Effector memory CD4-positive, alpha-beta T cell (primary cell): ENCODE measurements at regions not wholly inside any gene's neighbourhood (a gene's known extent, or its start where the extent isn't known, plus 50 kb on each side); places are given as distances from the start of the nearest gene placed in this dataset.

Experiments
- DNase-seq, 3 donors: peaks; one replicate each; pipeline ENCODE4 v3.0.0-alpha.2; 2020
- H3K27ac ChIP-seq: 2 replicates; pipeline ENCODE4 v1.7.0; 2013; ENCODE audit warnings: mild to moderate bottlenecking, low read length, moderate library complexity; ENCODE audit not compliant: insufficient read depth, poor library complexity, severe bottlenecking
- H3K27me3 ChIP-seq: replicated peaks from 2 replicates; pipeline ENCODE4 v1.7.0; 2013; ENCODE audit warnings: mild to moderate bottlenecking, low read length; ENCODE audit not compliant: insufficient read depth, control insufficient read depth, poor library complexity, severe bottlenecking
- H3K36me3 ChIP-seq: 2 replicates; pipeline ENCODE4 v1.7.0; 2013; ENCODE audit warnings: mild to moderate bottlenecking, low read length, moderate library complexity; ENCODE audit not compliant: control insufficient read depth, insufficient read depth
- H3K4me1 ChIP-seq: 2 replicates; pipeline ENCODE4 v1.7.0; 2013; ENCODE audit warnings: low read length, mild to moderate bottlenecking; ENCODE audit not compliant: control insufficient read depth, insufficient read depth, poor library complexity, severe bottlenecking
- H3K4me3 ChIP-seq: 2 replicates; pipeline ENCODE4 v1.7.0; 2013; ENCODE audit warnings: low read length, low read depth, mild to moderate bottlenecking; ENCODE audit not compliant: insufficient read depth, poor library complexity, severe bottlenecking
- H3K9me3 ChIP-seq: 2 replicates; pipeline ENCODE4 v1.7.0; 2013; ENCODE audit warnings: mild to moderate bottlenecking, low read length, moderate library complexity; ENCODE audit not compliant: control insufficient read depth

- Histone ChIP-seq H3K36me3 (no peaks in the 10 kb centered on the region), H3K4me1 (no peaks in the 10 kb centered on the region), H3K27ac (no peak overlapping the region), H3K27me3 (no peaks in the 10 kb centered on the region), H3K9me3 (no peaks in the 10 kb centered on the region), H3K4me3 (no peak overlapping the region)
- DNase-seq, result no peak
These were observed 375.9 kb downstream of the NXPH1 start for GRCh38 chr7:8809320-8809719.

DNA sequence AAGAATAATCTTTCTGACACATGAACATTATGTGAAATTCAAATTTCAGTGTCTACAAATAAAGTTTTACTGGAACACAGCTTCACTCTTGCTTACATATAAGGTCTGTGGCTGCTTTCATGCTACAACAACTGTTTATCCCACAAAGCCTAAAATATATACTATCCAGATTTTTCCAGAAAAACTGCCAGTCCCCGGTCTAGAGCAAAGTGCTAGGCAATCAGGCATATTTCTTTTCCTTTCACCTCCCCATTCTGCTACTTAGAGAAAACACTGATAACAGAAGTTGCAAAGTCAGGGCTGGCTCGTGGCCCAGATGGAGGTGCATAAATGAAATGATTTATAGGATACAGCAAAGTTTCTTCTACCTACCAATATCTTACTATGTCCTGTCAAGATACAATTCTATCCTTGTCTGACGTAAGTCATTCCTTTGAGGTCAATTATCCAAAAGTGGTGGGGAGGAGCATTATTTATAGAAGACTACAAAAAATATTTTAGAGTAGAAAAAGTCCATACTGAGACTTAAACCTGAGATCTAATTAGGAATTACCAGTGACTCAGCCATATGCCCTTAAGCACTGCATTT, 384.1 kb downstream of the NXPH1 start:
- no peak for DNase-seq
- H3K36me3 ChIP-seq, result no peaks in the 10 kb centered on the region
- no peaks in the 10 kb centered on the region for H3K9me3 ChIP-seq
- H3K4me3 ChIP-seq, result no peak overlapping the region
- H3K27ac ChIP-seq, result no peak overlapping the region
- no peaks in the 10 kb centered on the region for H3K4me1 ChIP-seq
- no peaks in the 10 kb centered on the region for H3K27me3 ChIP-seq

DNA sequence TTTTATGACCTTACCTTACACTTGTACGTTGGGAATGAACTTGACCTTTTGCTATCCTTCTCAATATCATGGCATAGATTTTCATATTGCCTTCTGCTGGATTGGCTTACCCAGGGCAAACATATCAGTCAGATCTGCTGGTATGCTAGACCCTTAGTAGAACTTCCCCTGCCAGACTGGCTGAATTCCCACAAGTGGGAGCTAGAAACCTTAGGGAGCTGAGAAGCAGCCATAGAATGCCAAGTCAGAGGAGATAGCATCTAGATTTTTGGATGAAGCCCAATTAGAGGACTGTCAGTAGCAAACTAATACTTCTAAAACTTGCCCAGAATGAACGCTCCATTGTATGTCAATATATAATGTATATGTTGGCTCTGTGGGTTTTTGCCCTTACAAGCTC, 385.0 kb downstream of the NXPH1 start:
- no peaks in the 10 kb centered on the region for H3K4me1 ChIP-seq
- no peaks in the 10 kb centered on the region for H3K27me3 ChIP-seq
- H3K9me3 ChIP-seq, result no peaks in the 10 kb centered on the region
- no peak for DNase-seq
- H3K4me3 ChIP-seq, result no peak overlapping the region
- H3K36me3 ChIP-seq, result no peaks in the 10 kb centered on the region
- no peak overlapping the region for H3K27ac ChIP-seq

GRCh38 chr7:8822595-8822994, 389.2 kb downstream of the NXPH1 start:
- Histone ChIP-seq H3K27ac (no peak overlapping the region), H3K4me1 (no peaks in the 10 kb centered on the region), H3K9me3 (no peaks in the 10 kb centered on the region), H3K36me3 (no peaks in the 10 kb centered on the region), H3K4me3 (no peak overlapping the region), H3K27me3 (no peaks in the 10 kb centered on the region)
- DNase-seq, result no peak

DNA sequence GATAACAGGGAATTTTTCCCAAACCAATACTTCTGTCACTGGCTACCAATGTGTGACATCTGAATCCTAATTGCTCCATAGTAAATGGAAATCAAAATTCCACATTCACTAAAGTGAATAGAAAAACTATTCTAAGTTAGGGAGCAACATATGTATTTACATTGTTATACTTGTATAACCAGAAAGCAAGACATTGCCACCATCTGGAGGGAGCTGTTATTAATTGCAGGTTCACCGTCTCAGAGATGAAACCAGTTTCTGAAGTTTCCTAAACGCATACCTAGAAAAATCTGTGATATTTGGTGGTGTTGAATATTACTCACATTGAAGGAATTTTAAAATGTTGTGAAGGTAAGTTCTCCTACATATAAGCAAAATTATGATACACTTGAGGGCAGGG, 390.1 kb downstream of the NXPH1 start:
- Histone ChIP-seq H3K4me1 (no peaks in the 10 kb centered on the region), H3K9me3 (no peaks in the 10 kb centered on the region), H3K27me3 (no peaks in the 10 kb centered on the region), H3K27ac (no peak overlapping the region), H3K4me3 (no peak overlapping the region), H3K36me3 (no peaks in the 10 kb centered on the region)
- no peak for DNase-seq

GRCh38 chr7:8827329-8827728, 393.9 kb downstream of the NXPH1 start:
- no peaks in the 10 kb centered on the region for H3K4me1 ChIP-seq
- H3K36me3 ChIP-seq, result no peaks in the 10 kb centered on the region
- no peak overlapping the region for H3K4me3 ChIP-seq
- no peaks in the 10 kb centered on the region for H3K9me3 ChIP-seq
- DNase-seq, result no peak
- H3K27me3 ChIP-seq, result no peaks in the 10 kb centered on the region
- H3K27ac ChIP-seq, result no peak overlapping the region

DNA sequence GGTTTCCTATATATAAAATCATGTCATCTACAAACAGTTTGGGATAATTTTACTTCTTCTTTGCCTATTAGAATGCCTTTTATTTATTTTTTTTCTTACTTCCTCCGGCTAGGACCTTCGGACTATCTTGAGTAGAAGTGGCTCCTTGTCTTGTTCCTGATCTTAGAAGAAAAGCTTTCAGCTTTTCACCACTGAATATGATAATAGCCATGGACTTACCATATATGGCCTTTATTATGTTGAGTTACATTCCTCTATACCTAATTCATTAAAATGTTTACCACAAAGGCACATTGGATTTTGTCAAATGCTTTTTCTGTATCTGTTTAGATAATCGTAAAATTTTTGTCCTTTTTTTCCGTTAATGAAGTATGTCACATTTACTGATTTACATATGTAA, 395.7 kb downstream of the NXPH1 start:
- H3K9me3 ChIP-seq, result no peaks in the 10 kb centered on the region
- H3K27me3 ChIP-seq, result no peaks in the 10 kb centered on the region
- no peak overlapping the region for H3K27ac ChIP-seq
- no peaks in the 10 kb centered on the region for H3K4me1 ChIP-seq
- no peak for DNase-seq
- no peaks in the 10 kb centered on the region for H3K36me3 ChIP-seq
- H3K4me3 ChIP-seq, result no peak overlapping the region

DNA sequence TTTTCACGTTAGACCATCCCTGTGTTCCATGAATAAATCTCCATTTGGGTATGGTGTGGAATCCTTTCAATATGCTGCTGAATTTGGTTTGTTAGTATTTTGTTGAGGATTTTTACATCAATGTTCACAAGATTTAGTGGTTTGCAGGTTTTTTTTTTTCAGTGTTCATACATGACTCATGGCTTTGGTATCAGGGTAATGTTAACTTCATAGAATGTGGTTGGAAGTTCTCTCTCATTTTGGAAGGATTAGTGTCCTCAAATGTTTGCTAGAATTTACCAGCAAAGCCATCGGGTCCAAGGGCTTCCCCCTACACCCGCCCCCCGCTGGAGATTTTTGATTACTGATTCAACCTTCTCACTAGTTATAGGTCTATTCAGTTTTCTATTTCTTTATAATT, 398.0 kb downstream of the NXPH1 start:
- DNase-seq, result no peak
- no peaks in the 10 kb centered on the region for H3K4me1 ChIP-seq
- H3K27ac ChIP-seq, result no peak overlapping the region
- no peaks in the 10 kb centered on the region for H3K9me3 ChIP-seq
- no peak overlapping the region for H3K4me3 ChIP-seq
- no peaks in the 10 kb centered on the region for H3K27me3 ChIP-seq
- H3K36me3 ChIP-seq, result no peaks in the 10 kb centered on the region

DNA sequence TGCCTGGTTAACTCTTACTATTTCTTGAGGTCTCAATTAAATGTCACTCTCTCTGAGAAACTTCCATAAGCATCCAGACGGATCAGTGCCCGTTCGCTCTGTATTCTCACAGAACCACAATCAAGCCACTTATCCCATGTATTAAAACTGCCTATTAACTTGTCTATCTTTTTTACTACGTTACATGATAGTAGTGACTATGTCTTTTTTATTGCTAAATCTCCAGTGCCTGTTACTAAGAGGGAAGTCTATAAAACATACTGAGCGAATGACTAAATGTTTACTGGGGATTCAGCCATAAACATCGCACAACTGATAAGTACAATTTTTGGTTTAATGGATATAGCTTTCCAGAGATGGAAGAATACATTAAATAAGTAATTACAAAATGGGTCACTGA, 399.9 kb downstream of the NXPH1 start:
- no peak overlapping the region for H3K4me3 ChIP-seq
- H3K36me3 ChIP-seq, result no peaks in the 10 kb centered on the region
- H3K9me3 ChIP-seq, result no peaks in the 10 kb centered on the region
- H3K4me1 ChIP-seq, result no peaks in the 10 kb centered on the region
- no peaks in the 10 kb centered on the region for H3K27me3 ChIP-seq
- DNase-seq, result no peak
- H3K27ac ChIP-seq, result no peak overlapping the region

DNA sequence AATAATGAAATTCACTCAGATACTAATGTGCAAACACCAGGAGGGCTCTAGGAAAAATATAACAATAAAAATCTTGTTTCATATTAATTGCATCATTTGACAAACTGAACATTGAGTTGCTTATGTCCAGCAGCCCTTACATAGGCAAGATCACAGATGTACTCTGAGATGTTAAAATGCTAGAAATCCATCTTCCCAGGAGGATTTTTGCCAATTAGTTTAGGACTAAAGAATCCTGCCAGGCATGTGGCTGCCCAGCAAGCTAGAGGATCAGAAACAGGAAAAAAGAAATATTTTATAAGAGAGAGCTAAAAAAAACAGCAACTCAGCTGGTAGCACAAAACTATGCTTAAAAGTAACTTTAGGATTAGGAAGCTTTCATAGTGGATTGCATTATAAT, 407.8 kb downstream of the NXPH1 start:
- Histone ChIP-seq H3K9me3 (no peaks in the 10 kb centered on the region), H3K36me3 (no peaks in the 10 kb centered on the region), H3K4me1 (no peaks in the 10 kb centered on the region), H3K27me3 (no peaks in the 10 kb centered on the region), H3K27ac (no peak overlapping the region), H3K4me3 (no peak overlapping the region)
- DNase-seq, result no peak

DNA sequence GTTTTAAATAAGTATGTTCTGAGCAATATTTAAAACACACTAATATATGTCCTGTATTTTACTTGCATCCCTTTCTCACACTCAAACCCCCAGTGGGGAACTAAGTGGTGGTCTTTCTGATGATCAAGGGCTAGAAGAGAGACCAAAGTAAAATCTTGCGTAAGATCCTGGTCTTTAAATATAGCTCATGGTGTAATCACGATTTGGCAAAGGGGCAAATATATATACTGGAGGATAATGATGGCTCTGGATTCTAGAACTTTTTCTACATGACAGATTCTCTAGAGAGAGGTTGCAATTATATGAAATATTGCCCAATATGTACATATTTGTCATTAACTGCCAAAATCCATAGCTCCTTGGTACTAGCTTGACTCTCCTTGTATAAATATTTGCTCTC, 438.3 kb downstream of the NXPH1 start:
- Histone ChIP-seq H3K9me3 (no peaks in the 10 kb centered on the region), H3K27ac (no peak overlapping the region), H3K27me3 (no peaks in the 10 kb centered on the region), H3K4me3 (no peak overlapping the region), H3K4me1 (no peaks in the 10 kb centered on the region), H3K36me3 (no peaks in the 10 kb centered on the region)
- no peak for DNase-seq
